ENCODE measurements at regions not wholly inside any gene's neighbourhood (a gene's known extent, or its start where the extent isn't known, plus 50 kb on each side); places are given as distances from the start of the nearest gene placed in this dataset.

DNA sequence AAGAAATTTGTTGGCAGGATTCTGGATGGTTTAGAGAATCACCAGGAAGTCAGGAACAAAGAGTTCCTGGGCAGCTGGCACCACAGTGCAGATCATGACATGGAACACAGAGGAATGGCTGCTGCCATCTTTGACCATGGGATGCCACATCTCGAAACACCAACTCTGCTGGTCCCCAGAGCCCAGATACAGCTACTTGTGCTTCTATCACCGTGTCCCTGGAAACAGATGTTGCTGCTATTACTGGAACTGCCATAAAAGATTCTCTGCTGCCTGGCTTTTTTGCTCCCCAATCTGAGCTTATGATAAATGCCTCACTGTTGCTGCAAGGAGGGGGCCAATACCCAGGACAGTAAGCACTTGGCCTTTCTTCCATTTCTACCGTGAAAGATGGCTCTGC is 185.2 kb downstream of the CSNK2A3 start:
- DNase-seq = no peak
- no peak overlapping the region for H3K27ac ChIP-seq (ENCODE audit: low read depth in 1 of 2, low read length in 1 of 2)
- no peaks in the 10 kb centered on the region for H3K36me3 ChIP-seq (ENCODE audit: control insufficient read depth in 4 of 4, insufficient read depth in 4 of 4, low read length in 4 of 4)
- H3K4me1 ChIP-seq (ENCODE audit: control insufficient read depth in 5 of 5, insufficient read depth in 5 of 5, low read length in 5 of 5) = peaks cover 0 to 5% (median 0%) of the 10 kb centered on the region in 5 donors
- no peak for ATAC-seq (ENCODE audit: insufficient read depth, low FRiP score)
- no peaks in the 10 kb centered on the region for H3K9me3 ChIP-seq (ENCODE audit: control insufficient read depth in 4 of 4, insufficient read depth in 3 of 4, low read length in 3 of 4)
- no peak overlapping the region for H3K4me3 ChIP-seq
- H3K9ac ChIP-seq (ENCODE audit: insufficient read depth in 1 of 2, low read length in 2 of 2) = no peak overlapping the region
- WGBS, 2 donors = 61 to 80% methylated on average over 3 of the region's 3 CpGs
- H3K27me3 ChIP-seq (ENCODE audit: control insufficient read depth in 3 of 3, insufficient read depth in 3 of 3, low read length in 2 of 3) = no peaks in the 10 kb centered on the region
- TF ChIP-seq, protein P1, sequence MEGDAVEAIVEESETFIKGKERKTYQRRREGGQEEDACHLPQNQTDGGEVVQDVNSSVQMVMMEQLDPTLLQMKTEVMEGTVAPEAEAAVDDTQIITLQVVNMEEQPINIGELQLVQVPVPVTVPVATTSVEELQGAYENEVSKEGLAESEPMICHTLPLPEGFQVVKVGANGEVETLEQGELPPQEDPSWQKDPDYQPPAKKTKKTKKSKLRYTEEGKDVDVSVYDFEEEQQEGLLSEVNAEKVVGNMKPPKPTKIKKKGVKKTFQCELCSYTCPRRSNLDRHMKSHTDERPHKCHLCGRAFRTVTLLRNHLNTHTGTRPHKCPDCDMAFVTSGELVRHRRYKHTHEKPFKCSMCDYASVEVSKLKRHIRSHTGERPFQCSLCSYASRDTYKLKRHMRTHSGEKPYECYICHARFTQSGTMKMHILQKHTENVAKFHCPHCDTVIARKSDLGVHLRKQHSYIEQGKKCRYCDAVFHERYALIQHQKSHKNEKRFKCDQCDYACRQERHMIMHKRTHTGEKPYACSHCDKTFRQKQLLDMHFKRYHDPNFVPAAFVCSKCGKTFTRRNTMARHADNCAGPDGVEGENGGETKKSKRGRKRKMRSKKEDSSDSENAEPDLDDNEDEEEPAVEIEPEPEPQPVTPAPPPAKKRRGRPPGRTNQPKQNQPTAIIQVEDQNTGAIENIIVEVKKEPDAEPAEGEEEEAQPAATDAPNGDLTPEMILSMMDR (IDR thresholded peaks at IDR 0.05; ENCODE audit: control extremely low read depth, extremely low read depth) = no peak

DNA sequence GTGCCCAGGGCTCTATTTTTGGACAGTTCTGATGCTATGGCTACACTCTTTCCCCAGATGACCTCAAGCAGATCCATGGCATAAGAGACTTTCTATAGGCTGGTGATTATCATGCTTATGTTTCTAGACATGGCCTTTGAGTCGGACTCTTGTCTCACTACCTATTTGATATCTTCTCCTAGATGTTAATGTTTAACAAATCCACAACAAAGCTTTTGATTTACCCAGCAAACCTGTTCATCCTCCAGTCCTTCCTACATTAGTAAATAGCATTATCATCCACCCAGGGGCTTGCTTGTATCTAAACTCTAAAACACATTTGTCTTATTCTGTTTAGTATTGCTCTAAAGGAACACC is 188.7 kb downstream of the CSNK2A3 start:
- Histone ChIP-seq H3K9ac (ENCODE audit: insufficient read depth in 1 of 2, low read length in 2 of 2) (no peak overlapping the region), H3K9me3 (ENCODE audit: control insufficient read depth in 4 of 4, insufficient read depth in 3 of 4, low read length in 3 of 4) (peaks cover 0 to 3% (median 0%) of the 10 kb centered on the region in 4 donors), H3K27me3 (ENCODE audit: control insufficient read depth in 3 of 3, insufficient read depth in 3 of 3, low read length in 2 of 3) (no peaks in the 10 kb centered on the region), H3K36me3 (ENCODE audit: control insufficient read depth in 4 of 4, insufficient read depth in 4 of 4, low read length in 4 of 4) (no peaks in the 10 kb centered on the region), H3K4me1 (ENCODE audit: control insufficient read depth in 5 of 5, insufficient read depth in 5 of 5, low read length in 5 of 5) (peaks cover 0 to 5% (median 0%) of the 10 kb centered on the region in 5 donors), H3K4me3 (no peak overlapping the region), H3K27ac (ENCODE audit: low read depth in 1 of 2, low read length in 1 of 2) (no peak overlapping the region)
- ATAC-seq (ENCODE audit: insufficient read depth, low FRiP score) (no peak), DNase-seq (no peak)
- TF ChIP-seq, protein P1 (IDR thresholded peaks at IDR 0.05; ENCODE audit: control extremely low read depth, extremely low read depth) = no peak
- 88 to 94% methylated on average over 1 of the region's 1 CpG for WGBS, 2 donors

DNA sequence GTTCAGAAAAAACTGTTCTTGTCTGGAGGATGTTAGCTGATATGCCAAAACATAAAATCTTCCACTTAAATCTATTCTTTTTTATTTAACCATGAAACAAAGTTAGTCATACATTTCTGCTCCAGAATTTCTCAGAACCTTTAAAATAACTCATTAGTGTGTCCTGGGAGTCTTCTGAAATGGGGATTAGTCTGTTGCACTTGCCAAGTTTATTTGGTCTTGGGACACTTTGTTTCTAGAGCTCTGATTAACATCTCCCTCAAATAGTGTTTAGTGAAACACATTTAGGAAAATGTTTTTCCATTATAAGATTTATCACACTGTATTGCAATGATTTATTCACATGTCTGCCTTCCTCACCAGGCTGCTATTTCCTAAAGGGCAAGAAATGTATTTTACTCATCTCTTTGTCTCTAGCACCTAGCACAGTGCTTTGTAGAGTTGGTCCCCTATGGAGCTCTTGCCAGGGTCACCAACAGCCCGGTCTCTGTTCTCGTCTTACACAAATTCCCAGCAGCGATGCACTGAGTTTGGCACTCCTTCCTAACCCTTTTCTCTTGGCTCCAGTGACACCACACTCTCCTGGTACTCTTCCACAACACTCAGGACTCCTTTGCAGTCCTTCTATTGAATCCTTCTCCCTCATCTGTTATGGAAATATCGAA is 189.2 kb downstream of the CSNK2A3 start:
- 89 to 92% methylated on average over 4 of the region's 4 CpGs for WGBS, 2 donors

More for the DNA sequence above, 189.2 kb downstream of the CSNK2A3 start:
- no peak overlapping the region for H3K27ac ChIP-seq (ENCODE audit: low read depth in 1 of 2, low read length in 1 of 2)
- H3K4me1 ChIP-seq (ENCODE audit: control insufficient read depth in 5 of 5, insufficient read depth in 5 of 5, low read length in 5 of 5) = peaks cover 0 to 5% (median 0%) of the 10 kb centered on the region in 5 donors
- H3K4me3 ChIP-seq = no peak overlapping the region
- TF ChIP-seq, protein P1 (IDR thresholded peaks at IDR 0.05; ENCODE audit: control extremely low read depth, extremely low read depth) = no peak
- DNase-seq (no peak), ATAC-seq (ENCODE audit: insufficient read depth, low FRiP score) (no peak)
- peaks cover 0 to 3% (median 0%) of the 10 kb centered on the region in 4 donors for H3K9me3 ChIP-seq (ENCODE audit: control insufficient read depth in 4 of 4, insufficient read depth in 3 of 4, low read length in 3 of 4)
- no peaks in the 10 kb centered on the region for H3K27me3 ChIP-seq (ENCODE audit: control insufficient read depth in 3 of 3, insufficient read depth in 3 of 3, low read length in 2 of 3)
- H3K36me3 ChIP-seq (ENCODE audit: control insufficient read depth in 4 of 4, insufficient read depth in 4 of 4, low read length in 4 of 4) = no peaks in the 10 kb centered on the region
- H3K9ac ChIP-seq (ENCODE audit: insufficient read depth in 1 of 2, low read length in 2 of 2) = no peak overlapping the region

Data from lung (tissue), 11 donors.